Mesenteric fat pad (tissue), 1 donor: ENCODE measurements at regions not wholly inside any gene's neighbourhood (a gene's known extent, or its start where the extent isn't known, plus 50 kb on each side); places are given as distances from the start of the nearest gene placed in this dataset.

Experiments
- DNase-seq: peaks from one replicate; pipeline ENCODE4 v3.0.0-alpha.2; 2020; ENCODE audit warnings: low spot score
- donor health status: DM: yes; HTN: yes; CAD: no.

DNA sequence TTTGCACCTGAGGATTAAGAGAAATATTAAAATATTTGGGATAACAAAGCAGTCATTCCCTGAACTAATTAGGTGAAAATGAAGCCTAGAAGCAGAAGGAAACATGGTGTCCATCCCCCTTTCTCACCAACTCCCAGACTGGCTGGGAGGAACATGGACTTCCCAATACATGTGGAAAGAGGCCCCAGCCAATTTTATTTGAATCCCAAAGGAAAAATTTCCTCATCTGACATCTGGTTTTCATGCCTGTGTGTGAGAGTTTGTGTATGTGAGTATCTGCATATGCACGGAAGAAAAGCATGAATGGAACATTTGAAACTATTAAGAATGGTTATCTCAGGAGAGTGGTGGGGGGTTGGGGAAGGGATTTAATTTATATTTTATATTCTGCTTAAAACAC lies 84.3 kb downstream of the COPS8 start:
- no peak for DNase-seq

DNA sequence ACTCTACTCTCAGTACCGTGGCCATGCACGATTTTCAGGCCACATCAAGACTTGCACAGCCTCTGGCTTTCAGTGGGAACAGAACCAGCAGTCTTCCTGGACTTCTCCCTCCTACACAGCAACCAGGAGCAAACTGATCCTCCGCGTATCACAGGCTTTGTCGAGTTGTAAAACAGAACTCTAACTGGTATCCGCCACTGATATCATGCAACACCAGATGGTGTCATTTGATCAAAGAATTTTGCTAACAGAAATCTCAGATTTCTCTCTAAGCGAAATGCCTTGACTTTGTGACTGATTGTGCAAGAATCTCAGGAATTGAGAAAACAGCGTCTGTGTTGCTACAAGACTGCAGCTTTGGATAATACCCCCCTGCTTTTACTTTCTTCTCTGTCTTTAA lies 85.7 kb downstream of the COPS8 start:
- DNase-seq = no peak

DNA sequence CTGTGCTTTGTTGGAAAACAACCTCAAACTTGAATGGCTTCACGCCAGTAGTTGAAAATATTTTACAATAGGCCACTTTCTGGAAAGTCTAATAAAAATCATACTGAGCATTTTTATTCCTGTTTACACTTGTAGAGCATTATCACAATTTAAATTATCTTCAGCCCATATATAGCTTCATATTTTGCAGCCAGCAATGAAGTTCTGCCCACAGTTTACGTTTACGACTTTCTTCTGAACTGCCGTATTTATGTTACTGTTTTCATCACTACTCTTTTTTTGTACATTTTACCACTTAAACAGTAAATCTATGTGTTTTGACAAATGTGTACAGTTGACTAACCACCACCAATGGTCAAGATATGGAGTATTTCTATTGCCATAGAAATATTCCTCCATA lies 86.2 kb downstream of the COPS8 start:
- no peak for DNase-seq

DNA sequence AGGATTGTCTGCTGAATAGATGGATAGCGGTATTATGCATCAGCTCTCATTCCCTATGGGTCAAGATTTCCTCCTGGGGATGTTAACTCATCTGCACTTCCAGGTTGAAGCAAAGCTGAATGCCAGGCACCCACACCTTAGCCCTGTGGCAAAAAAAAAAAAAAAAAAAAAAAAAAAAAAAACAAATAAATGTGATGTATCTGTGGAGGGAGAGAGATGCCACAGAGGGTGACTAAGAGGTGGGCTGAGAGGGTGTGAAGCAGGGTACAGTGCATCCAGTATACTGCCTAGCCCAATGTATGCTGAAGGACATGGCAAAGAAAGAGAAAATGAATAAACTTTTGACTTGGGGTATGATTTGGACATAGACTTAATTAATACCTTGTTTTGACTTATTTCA lies 91.4 kb downstream of the COPS8 start:
- no peak for DNase-seq

DNA sequence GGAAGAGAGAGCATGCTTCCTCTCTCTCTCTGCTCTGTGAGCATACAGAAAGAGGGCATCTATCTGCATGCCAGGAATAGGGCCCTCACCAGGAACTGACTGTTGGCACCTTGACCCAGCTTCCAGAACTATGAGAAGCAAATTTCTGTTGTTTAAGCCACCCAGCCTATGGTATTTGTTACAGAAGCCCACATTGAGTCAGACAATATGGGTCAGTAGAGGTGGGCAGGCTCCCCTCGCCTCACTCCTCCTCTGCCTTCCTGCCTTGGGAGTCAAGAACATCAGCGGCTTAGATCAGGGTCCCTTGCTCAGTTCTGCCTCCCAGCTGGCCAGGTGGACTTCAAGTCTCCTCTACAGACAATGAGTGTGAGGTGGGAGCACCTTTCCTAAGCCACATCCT lies 92.3 kb downstream of the COPS8 start:
- no peak for DNase-seq

DNA sequence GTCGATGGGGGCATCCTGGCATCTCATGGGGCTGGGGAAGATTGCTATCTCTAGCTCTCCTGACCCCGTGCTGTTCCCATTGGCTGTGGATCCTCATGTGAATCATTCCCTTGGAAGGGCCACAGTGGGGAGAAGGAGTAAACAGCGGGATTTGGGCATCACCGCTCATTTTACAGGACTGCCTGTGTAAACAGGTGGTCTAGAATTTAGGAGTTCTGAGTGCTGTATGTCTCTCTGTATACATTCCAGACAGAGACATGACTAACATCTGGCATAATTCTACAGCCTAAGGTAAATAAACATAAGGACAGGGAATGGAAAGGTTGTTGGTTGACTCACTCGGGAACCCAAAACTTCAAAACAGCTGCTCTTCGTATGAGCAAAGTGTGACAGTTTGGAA lies 92.7 kb downstream of the COPS8 start:
- peak; percentile 49 for DNase-seq

DNA sequence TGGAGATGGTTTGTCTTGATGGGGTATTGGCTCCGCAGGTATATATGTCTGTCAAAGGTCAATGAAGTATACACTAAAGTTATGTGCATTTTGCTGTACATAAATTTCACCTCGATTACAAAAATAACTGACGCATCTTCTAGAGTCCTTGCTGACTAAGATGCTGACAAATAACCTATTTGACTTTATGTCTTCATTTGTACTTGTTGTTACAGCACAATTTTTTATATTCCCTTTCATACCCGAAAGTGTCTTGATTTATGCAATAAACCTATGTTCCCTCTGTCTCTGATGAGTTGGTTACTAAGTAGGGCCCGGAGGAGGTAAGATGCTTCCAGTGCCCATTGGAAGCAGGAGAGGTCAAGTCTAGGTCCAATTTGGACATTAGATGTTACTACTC lies 93.5 kb downstream of the COPS8 start:
- no peak for DNase-seq

DNA sequence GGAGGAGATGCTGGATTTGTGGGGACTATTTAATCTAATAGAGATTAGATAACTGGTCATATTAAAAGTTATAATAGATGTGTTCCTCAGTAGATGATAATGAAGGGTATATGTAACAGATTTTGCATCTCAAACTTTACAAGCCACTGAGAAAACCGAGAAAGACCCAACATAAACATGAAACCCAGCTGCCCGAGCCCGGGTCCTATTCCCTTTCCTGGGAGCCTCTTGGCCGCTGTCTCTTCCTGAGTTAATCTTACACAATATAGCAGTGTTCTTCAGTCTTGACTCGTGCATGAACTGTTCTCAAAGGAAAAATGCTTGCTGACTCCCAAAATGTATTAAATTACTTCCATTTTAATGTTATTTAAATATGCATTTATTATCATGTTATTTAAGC lies 94.5 kb downstream of the COPS8 start:
- DNase-seq = no peak

DNA sequence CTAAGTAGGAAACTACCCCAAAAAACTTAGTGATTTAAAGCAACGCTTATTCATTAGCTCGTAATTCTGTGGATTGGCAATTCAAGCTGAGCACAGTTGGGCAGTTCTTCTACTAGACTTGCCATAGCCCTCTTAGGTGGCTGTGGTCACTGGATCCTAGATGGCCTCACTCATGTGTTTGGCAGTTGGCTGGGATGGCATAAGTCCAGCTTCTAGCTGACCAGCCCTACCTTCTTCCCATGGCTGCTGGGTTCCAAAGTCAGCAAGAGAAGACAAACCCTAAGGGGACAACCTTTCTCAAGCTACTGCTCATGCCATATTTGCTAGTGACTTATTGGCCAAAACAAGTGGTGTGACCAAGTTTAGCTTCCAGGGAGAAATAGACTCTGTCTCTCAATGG lies 95.3 kb downstream of the COPS8 start:
- no peak for DNase-seq

DNA sequence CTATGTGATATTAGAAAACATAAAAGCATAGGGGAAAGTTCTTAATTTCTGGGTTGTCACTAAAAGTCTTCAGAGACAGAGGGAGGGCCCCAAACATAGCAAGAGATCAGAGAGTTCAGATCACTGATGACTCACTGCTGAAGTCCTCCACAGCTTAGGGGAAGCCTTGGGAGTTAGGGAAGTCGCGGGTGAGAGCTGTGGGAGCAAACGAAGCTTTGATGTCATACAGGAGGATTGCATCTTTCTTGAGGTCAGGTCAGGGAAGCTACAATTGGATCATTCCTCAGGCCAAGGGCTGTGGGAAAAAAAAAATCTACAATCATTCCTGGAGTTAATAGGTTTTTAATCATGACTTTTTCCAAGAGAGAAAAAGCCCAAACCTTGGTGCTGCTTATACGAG lies 96.2 kb downstream of the COPS8 start:
- DNase-seq = no peak

DNA sequence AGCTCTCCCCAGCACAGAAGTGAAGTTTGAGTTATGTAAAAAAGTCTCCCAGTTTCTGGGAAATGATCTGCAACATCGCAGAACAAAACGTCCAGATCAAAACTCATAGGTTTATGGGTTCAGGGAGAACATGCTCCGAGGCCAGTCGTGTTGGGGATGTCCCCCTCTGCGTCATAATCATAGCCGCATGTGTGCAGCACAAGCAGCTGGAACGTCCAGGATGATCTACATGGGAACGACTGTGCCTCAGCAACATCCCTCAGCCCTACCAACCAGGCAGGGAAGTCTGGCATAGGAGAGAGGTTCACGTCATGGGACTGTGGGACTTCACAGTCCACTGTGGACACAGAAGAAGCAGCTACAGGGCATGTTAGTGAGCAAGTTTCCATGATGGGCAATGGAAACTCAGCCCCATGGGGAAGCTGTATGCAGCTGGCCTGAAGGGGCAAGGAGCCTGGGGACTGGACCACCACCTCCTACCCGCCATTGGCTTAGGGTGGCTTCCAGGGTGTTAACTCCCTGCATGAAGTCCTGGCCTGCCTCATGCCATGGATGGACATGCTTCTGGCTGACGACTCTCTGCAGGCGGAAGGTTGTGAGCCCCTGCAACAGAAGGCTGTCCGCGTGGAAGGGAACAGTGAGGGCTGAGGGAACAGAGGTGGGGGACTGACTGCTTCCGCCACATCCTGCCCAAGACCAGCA lies 96.9 kb downstream of the COPS8 start:
- no peak for DNase-seq

DNA sequence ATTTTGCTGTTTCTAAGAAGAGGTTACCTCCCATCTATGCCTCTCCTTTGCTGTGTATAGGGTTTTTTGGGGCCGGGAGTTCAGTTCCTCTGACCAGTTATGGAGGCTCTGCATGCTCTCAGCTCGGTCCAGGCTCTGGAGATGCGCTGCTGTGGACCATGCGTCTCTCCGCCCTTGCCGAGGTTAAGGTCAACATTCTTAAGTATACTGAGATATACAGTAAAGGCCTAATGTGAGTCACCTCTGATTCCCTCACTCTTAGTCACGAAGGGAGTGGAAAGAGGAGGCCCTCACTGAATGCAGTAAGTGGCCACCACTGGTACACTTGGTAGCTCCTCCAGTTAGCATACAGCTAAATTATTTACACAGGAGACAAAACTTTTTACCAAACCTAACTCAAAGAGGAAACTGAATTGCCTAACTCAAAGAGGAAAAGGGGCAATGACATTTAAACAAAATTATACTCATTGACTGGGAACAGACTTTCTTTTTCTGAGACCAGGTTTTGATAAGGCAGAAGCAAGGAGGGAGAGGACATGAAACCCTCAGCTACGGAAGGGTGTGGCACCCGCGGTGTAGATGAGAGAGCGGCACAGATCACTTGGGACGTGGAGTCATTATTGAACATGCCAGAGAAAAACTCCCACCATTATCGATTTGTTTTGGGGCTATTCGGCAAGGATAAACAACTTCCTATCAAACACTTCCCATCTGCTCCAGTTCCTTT lies 98.7 kb downstream of the COPS8 start:
- no peak for DNase-seq

DNA sequence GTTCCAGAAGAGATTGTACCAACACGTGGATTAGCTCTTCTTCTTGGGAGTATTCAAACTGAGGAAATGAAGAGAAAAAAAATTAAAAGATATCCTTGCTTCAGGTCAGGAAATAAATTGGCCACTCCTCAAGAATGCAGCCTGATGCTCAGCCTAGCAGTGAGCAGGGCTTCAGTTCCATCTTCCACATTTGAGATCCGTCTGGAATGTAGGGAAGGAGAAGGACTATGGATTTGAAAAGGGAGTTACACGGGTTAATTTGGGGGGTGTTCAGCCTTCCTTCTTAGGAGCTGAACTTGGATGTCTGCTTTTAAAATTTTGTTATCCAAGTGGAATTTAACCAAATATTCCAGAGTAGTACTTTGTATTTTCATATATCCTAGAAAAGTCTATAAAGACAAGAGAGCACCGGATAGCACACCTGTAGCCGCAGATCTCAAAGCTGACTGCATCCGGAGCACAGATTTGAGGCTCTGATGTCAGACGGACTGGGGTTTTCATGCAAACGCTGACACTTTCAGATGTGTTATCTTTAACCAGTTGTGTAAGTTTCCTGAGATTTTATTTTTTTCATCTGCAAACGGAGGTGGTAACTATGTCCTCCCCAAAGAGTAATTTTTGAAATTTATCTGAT lies 99.3 kb downstream of the COPS8 start:
- no peak for DNase-seq

DNA sequence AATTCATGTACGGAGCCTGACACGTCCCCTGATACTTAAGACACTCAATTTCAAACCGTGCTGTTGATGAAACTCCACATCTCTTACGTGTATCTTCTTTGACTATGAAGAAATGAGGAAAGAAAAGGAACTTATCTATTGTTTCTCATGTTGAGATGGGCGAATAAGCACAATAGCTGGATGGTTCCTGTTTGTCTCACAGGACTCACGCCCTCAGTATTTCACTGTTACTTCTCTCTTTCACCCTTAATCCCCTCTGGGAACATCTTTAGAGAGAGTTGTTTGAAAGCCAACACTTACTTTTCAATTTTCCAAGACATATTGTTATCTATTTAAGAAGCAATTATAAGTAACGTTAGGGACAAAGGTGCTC lies 99.8 kb downstream of the COPS8 start:
- no peak for DNase-seq

DNA sequence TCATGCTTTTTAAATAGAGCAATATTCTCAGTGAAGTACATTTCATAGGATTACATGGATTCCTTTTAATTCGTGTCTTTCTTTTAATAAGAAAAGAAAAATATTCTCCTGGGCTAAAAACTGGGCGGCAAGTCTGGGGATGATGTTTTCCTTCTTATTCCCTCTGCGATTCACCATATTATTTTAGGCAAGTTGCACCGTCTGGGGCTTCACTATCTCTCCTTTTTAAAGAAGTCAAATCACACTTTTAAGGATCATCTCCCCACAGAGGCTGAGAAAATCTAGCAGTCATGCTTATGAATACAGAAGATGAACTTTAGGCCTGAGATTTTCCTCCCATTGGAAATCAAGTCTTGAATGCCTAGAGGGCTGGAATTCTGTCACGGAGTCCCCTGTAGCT lies 104.1 kb downstream of the COPS8 start:
- DNase-seq = no peak

DNA sequence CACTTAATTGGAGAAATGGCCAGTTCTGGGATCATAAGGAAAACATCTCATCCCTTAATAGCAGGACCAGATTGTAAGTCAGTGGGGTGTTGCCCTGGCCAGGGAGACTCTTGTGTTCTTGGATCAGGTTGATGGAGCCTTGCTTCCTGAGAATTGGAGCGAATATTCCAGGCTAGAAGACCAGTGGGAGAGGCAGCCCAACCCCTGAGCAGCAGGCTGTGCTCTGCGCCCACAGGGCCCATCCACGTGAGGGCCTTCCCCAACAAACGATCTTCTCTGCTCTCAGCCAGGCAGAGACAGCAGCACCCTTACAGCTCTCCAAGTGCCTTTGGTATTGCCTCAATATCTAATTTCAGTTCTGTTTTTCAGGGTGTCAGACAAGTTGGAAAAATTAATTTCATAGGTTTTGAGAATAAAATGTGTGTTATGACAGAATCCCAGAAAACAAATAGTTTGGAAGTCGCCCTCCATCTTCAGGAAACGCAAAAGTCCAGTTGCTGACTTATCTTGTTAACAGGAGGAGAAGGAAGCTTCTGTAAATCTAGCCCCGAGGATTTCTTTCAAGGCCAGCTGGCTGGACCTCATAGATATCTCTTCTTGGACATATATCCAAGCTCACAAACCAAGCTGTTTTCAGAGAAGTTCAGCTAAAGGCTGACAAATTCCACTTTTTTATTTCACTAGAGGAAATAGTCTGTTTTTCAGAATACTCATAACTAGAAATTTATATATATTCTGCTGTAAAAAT lies 105.5 kb downstream of the COPS8 start:
- DNase-seq = no peak

DNA sequence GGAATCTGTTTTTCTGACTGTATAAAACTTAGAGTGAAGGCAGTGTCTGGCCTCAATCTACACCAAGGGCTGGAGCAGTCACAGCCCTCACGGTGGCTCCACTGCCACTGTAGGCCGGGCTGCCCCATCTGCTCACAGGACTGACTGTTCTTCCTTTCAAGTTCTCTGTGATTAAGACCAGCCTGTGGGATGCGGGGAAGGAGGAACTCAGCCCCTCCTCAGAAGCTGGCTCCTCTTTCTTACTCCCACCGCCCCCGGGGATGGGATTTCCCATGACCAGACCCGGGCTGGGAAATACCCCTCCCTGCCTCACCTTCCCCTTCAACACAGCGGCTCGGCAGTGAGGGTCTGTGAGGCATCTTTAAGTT lies 106.0 kb downstream of the COPS8 start:
- DNase-seq = no peak

DNA sequence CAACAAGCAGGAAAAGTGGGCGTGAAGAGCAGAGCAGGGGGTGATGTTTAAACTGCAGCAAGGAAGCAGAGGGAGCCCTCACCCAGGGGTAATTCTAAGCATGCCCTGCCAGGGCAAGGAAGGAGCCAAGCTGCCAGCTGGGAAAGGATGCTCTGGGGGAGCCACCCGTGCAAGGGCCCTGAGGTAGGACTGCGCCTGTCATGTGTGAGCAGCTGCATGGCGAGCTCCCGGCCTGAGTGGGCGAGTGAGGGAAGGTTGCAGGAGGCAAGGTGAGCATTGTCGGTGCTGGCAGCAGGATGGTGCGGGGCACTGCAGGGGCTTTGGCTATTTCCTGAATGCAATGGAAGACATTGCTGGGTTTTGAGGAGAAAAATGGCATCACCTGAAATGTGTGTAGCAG lies 107.2 kb downstream of the COPS8 start:
- no peak for DNase-seq

DNA sequence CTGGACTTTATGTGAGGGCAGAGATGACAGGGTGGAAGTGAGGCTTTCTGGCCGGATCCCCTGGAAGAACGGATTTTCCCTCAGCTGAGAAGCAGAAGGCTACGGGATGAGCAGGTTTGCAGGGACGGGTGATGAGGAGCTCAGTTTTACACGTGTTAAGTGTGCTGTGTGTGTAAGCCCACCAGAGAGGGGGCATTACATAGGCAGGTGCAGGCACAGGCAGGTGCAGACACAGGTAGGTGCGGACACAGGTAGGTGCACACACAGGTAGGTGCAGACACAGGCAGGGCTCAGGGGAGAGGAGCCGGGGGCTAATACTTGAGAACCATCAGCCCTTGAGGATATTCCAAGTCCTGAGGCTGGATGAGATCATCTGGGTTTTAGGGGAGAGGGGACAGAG lies 107.7 kb downstream of the COPS8 start:
- DNase-seq = no peak

DNA sequence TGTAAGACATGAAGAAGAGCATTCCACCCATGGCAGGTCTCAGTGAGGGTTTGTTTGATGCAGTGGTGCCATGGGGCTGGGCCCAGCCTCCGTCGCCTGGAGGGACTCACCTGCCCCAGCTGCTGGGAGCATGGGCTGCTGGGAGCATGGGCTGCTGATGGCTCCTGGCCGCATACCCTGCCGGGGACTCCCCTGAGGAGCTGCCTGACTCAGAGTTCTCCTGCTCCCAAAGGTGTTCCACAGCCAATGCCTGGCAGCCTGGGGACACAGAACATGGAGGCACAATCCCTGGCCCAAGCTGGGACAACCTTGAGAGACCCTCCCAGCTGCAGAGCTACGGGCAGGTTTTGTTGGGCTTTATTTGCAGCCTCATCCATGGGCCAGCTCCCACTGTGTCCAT lies 108.4 kb downstream of the COPS8 start:
- DNase-seq = no peak

DNA sequence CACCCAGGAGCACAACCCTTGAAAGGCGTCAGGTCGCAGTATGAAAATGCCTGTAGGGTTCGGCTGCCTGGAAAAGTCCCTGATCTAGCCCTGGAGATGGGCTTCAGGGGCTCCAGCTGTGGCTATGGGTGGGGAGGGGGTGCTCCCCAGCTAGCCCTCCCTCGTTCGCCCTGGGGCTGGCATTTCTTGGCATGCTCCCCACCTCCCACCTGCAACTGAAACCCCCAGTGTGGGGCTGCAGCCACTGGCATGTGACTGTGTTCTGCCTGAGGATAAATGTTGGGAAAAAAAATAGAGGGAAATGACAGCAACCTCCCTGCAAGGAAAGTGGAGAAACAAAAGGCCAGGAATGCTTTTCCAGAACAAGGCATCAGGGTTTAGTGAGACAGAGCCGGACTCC lies 109.2 kb downstream of the COPS8 start:
- DNase-seq = no peak

DNA sequence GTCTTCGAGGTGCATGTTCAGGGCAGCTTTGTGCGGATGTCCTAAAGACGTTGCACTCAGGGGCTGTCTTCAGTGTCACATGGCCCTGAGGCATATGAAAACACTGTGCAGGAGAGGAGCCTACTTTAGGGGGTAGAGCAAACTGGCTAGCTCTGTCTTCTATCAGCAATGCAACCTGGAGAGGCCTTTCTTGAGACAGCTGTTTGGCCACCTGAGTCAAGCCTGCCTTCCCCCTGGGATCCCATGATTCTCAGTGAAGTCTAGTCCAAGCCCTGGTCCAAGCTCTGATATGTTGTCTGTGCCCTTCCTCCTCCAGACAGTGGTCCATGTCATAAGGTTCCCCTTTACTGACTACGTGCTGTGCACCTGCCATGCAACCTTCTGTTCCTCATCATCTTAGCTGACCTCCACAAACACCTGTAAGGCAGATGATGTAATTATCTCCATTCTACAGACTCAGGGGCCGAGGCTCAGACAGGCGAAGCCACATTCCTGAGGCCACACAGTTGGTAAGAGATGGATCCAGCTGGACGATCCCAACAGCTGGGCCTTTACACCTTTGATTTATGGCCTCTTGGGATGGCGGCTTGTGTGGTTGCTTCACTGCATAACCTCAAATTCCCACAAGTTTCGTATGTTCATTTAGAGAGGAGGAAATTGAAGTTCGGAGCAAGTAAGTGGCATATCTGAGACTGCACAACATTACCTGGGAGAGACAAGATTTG lies 109.9 kb downstream of the COPS8 start:
- no peak for DNase-seq
